HK-2 (cell line): ENCODE measurements at regions not wholly inside any gene's neighbourhood (a gene's known extent, or its start where the extent isn't known, plus 50 kb on each side); places are given as distances from the start of the nearest gene placed in this dataset.
"Not testable (repeated sequence)": the region's sequence is repeated elsewhere in the genome, so short reads cannot be mapped to it uniquely, and the experiment has no call there.

Experiments
- DNase-seq: peaks from one replicate; pipeline ENCODE4 v3.0.0-alpha.2; 2018; ENCODE audit not compliant: unreplicated experiment

DNA sequence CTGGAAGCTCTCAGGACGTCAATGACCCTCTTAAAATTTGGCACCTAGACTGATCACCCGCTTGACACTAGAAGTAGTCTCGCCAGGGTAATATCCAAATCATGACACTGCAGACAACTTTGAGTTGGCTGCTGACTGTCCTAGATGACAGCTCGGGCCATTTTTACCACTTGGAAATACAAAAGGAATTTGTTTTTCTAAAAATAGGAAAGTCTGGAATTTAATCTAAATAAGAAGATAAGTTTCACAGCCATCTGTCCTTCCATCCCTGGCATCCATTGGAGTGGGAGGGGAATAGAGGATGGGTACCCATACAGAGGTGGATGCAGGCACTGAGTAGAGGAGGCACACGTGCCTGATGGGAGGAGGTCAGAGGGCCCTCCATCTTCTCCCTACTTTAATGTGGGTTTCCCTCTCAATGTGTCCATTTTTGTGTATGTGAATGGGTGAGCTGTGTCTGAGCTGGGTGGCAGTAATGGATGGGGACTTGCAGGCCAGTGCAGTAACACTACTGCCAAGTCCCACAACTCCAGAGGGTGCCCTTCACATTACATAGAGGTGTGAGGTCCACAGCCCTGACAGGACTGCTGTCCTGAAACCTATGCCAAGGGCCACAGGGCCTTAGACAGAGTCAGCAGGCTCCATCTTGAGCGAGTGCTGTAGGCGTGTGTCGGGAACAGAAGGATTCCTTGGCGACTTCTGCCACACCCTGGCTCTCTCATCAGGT lies 104.8 kb upstream of the IPO9 start:
- no peak for DNase-seq

DNA sequence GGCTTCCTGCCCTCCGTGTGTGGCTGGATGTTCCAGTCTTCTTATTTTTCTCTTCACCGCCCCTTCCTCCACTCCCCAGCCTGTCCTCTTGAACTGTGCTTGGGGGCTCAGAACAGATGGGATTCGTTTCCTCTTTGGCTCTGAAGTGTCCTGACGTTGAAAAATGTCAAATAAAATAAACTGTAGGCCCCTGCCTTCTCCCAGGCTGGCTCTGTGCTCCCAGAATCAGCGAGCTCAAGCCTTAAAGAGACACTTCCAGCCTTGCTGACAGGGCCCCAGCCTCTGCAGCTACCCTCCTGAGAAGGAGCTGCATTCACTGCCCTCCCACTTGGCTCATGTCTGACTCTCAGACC lies 104.2 kb upstream of the IPO9 start:
- no peak for DNase-seq

DNA sequence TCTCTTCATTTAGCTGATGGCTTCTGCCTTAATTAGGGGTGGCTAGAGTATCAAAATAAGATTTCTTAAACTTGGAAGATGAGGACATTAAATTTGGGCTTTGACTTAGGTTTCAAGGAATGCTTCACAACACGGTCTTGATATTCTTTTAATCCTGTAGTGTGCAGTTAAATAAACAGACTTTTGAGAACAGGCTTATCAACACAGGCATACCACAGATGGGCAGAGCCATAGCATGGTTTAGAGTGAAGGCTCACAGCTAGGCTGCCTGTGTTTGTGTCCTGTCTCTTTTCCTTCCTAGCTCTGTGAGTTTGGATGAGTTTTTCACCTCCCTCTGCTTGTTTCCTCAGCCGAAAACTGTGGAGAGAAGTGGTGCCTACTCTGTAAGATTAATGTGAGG lies 102.3 kb upstream of the IPO9 start:
- no peak for DNase-seq

DNA sequence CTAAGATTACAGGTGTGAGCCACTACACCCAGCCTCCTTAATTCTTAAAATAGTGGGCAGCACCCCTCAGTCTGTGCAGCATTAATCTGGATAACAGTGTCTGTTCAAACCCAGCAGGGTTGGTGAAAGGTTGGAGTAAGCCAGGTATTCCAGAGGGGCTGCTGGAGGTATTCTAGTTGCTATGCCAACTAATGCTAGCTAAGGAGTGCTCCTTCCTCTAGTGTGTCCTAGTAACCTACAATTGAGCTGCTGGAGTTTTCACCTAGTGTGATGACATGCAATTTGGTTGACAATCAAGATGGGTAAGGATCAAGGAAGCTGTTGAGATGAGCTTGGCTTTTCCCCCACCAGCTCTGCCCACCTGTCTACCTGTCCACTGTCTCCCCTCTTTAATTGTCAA lies 100.2 kb upstream of the IPO9 start:
- no peak for DNase-seq

DNA sequence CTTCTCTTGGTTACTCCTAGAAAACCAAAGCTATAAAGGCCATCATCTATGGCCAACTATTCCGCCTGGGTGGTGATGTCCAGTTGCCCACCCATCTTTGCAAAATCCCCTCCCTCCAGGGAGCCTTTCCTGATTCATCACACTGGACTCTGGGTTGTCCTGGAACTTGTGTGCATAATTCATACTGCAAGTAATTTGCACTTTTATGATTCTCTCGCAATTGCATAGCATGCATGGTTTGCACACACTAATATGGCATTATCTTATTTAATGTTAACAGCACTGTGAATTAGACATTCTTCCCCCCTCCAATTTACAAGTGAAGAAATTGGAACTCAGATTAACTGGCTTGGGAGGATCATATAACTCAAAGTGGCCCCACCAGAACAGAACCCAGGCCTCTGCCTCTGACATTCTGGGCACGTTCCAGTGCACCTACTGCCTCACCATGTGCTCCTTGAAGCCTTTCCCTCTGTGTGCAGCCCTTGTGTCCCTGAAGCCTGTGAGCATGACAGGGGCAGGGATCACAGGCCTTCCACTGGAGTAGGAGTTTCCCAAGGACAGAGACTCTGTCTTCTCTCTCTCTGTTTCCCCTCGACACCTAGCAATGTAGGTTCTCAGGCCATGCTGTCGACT lies 98.9 kb upstream of the IPO9 start:
- DNase-seq: no peak

DNA sequence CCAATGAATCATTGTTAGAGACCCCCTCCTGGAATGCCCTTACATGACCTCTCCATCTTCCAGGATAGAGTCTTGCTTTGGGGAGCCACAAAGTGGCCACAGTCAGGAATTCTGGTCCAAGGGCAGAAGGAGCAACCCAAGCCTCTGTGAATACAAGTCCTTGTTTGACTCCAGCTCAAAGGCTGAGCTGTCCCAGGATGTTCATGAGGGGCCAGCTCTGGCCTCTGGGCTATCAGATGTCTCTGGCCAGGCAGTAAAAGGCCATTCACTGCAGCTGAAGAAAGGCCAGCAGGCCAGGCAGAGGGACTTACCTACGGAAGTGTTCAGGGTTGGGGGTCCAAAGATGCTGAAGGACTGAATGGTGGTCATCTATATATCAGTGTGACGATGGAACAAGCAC lies 98.3 kb upstream of the IPO9 start:
- DNase-seq: no peak

DNA sequence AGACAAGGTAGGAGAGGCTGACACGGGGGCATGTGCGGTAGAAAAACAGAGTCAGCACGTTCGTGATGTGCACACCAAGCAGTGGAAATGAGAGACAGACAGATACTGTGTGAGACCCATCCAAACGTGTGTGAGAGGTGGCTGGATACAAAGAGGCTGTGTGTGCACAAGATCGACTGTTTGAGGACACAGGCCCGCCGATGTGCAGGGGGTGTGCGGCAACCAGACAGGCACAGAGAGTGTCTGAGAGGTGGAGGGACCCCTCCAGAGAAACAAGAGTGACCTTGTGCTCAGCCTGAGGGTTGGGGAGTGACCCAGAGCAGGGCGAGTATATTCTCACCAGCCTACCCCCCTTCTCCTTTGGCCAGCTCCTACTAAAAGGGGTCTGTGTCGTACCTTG lies 97.8 kb upstream of the IPO9 start:
- DNase-seq: no peak

DNA sequence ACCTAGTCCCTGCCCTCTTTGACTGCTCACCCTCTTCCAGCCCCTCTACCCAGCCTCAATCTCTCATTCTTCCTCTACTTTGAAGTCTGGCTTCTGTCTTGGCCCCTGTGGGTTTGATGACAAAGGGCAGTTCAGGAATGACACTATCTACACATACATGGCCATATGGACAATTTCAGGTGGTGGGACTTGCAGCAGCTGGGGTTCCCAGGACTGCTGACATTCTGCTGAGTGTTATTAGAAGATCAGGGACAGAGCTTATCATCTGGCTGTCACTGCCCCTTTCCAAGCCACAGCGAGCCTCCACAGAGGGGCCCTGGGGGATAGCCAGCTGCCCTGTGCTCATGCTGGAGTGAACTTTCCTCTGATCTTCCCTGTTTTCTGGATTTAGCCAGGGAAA lies 97.4 kb upstream of the IPO9 start:
- DNase-seq: no peak

DNA sequence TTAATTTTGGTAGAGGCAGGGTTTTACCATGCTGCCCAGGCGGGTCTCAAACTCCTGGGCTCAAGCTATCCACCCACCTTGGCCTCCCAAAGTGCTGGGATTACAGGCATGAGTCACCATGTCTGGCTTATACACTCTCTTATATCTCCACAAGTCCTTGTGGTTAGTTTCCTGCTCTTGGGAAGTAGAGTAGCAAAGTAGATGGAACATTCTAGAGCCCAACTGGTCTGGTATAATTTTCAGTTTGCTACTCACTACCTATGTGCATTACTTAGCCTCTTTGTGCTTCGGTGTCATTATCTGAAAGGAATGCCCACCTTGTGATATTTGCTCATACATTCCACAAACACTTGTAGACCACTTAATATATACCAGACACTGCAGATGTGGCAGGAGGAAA lies 96.6 kb upstream of the IPO9 start:
- no peak for DNase-seq

DNA sequence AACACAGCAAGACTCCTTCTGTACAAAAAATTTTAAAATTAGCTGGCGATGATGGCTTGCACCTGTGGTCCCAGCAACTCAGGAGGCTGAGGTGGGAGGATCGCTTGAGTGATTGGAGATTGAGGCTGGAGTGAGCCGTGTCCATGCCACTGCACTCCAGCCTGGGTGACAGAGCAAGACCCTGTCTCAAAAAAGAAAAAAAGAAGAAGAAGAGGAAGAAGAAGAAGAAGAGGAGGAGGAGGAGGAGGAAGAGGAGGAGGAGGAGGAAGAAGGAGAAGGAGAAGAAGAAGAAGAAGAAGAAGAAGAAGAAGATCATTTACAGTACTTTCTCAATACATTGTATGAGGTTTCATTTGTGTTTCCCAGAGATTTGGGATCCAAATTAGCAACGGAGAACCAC lies 94.7 kb upstream of the IPO9 start:
- not testable (repeated sequence) for DNase-seq

DNA sequence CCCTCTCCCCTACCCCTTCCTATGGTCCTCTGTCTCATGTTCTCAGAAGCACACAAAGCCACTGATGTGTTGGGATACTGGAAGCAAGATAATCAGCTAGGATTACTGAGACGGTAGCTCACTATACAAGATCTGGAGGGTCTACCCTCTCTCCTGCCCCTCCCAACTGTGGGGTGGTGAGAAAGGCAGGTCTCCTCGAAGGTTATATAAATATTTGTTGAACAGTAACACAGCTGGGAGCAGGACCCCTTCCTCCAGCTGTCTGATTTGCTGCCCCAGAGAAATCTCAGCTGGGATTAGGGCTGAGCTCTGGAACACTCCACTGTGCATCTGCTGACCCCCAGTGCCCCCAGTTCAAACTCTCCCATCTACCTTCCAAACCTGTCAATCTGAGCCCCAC lies 94.2 kb upstream of the IPO9 start:
- no peak for DNase-seq

DNA sequence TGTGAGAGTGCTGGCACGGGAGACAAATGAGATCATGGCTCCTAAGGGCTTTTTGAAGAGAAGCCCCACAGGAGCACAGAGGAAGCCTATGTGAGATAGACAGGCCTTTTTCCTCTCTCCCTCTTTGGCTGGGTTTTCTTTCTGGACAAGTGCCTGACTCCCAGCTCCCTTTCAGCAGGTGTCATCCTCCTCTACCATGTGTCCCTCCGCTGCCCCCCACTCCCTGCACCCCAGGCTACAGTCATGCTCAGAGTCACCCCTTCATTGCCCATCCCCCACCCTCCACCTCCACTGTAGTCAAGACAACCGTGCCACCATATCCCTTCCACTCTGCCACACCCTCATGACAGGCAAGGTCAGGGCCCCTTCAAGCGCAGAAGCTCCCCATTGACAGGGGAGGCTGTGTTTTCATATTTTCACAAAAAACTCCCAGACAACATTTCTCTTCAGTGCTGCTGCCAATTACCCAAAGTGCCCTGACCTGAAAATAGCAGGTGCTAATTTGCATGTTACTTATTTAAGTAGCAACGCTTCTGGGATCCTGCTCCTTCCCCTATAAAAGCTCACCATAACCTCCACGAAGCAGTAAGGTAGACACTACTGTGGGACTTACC lies 92.1 kb upstream of the IPO9 start:
- no peak for DNase-seq

DNA sequence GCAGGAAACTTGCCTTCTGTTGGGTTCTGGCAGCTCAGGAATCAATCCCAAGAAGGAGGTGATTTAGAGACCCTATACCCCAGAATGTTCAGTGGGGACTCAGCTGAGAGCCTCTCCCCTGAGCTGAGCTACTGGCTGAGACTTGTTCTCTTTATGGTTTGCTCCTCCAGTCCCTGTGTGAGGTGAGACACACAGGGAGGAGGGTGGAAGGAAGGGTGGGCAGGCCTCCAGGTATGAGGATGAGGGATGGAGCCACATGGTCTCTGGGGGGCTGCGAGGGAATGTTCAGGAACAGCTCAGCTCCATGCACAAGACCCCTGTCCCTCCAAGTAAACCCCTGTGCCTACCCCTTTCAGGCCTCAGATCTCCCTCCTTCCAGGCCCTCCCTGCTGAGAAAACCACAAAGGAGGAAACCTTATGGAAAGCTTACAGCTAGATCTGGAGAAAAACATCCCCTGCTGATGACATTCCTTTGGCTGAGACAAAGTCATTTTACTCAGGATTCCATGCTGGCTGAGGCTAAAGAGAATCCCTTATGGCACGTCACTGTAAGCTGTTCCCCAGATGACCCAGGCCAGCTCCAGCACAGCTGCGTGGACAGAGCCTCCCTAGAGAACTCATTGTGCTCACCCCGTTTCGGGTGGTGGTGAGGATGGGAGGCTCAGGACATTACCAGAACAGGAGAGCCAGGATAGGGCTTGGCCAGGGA lies 91.5 kb upstream of the IPO9 start:
- no peak for DNase-seq

DNA sequence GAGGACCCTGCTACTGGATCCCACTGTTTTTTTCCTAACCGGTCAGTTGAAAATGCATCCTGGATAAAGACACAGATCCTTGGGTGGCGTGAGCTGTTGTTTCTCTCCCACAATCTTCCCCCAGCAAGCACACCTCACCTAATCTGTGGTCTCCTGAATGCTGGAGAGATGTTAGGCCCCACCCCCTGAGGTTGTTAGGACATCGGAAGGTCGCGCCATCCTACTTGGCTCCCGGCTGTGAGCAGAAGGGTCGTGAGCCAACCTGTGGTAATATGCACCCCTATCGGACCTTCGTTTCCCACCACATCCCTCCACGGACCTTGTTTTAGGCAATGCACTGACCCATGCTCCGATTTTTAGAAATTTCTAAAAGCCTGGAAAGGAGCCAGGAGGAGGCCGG lies 89.9 kb upstream of the IPO9 start:
- no peak for DNase-seq

DNA sequence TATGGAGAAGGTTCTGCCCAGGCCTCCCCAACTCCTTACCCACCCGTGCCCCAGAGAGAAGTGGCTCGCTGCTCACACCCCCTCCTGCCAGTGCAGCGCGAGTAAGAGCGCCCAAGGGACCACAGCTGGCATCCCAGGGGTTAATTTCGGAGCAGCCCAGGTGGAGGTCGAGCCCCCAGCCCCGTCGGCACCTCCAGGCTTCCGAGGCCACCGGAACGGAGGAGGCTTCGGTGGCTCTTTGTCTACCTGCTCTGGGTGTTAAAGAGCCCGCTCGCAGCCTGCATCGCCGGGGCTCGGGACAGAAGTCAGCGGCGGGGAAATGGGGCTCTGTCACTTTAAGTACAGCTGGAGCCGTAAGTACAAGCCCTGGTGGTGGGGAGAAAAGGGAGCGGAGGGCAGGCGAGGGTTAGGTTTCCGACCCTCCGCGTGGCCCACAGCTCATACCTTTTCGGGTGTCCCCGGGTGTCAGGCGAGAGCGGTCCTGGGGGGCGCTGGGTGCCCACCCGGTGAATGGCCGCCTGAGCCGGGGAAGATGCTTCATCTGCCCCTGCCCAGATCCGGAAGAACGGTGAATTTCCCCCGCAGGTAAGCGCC lies 89.4 kb upstream of the IPO9 start:
- DNase-seq: no peak

DNA sequence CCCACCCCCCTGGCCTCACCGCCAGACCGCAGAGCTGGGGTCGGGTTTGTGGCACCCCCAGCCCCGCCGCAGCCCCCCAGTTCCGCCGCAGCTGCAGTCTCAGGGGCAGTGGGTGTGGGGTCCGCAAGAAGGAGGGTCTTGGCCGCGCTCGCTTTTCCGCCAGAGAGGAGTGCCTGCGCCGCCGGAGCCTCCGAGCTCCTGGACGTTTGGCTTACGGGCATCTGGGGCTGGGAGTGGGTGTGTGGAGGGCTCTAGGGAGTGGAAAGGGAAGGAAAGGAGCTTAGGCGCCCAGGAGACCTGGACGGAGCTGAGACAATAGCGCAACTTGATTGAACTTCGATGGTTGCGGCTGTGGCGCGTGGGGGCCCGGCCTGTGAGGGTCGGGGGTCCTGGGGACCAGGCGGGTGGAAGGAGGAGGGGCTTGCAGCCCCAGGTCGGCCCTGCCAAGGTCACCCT lies 88.8 kb upstream of the IPO9 start:
- no peak for DNase-seq

DNA sequence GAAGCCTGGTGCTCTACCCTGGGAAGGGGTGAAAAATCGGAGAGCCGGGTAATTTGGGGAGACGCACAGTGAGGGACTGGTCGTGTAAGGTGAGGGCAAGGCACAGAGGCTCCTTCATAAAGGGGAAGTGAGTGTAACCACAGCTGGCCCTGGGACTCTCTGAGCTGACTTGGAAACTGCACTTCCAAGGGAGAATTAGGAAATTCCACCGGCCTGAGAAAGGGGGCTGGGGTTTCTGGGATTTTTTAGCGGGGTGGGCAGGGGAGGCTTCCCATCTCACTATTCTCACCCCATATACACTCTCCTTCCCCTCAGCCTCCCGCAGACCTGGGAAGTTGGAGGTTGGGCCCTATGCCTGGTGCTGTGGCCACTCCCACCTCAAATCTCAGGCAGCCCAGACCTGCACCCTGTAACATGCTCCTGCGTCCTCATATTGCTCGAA lies 88.3 kb upstream of the IPO9 start:
- no peak for DNase-seq

DNA sequence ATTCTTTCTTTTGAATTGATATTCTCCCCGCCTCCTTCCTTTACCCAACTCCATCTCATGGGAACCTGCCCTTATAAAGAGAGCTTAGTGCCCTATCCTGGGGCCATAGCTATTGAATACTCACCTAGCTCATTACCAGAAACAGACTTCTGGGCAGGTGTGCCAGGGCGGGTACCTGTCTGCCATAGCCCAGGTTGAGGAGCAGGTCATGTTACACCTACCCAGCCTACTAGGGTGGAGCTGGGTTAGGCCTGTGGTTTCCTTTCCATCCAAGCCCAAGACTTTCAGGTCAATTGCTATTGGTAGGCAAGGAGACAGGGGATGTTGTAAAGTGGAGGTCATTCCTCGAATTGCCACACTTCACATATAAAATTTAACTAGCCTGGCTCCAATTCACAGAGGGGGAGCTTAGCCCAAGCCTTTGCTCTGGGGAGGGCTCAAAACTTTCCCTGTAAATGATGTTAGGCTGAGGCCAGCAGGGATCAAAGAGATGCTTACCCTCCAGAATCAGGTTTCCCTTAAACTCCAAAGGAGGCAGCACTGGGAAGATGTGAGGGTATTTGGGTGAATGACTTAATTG lies 87.1 kb upstream of the IPO9 start:
- DNase-seq: no peak

DNA sequence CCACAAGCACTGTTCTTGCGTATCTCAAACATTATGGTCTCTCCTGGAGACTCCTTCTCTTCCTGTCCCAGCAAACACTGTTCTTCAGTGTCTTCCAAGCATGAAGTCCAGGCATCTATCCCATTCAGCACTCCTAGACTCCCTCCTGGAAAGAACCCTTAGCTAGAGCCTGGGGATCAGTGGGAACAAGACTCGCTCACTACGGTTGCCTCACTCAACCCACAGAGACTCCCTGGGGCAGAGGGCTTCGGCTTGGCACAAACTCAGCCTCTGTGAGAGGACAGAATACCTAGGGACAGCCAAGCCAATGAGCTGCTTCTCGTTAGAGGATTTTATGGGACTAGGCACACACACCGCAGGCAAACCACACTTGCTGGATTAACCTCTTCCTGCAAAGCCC lies 86.5 kb upstream of the IPO9 start:
- no peak for DNase-seq

DNA sequence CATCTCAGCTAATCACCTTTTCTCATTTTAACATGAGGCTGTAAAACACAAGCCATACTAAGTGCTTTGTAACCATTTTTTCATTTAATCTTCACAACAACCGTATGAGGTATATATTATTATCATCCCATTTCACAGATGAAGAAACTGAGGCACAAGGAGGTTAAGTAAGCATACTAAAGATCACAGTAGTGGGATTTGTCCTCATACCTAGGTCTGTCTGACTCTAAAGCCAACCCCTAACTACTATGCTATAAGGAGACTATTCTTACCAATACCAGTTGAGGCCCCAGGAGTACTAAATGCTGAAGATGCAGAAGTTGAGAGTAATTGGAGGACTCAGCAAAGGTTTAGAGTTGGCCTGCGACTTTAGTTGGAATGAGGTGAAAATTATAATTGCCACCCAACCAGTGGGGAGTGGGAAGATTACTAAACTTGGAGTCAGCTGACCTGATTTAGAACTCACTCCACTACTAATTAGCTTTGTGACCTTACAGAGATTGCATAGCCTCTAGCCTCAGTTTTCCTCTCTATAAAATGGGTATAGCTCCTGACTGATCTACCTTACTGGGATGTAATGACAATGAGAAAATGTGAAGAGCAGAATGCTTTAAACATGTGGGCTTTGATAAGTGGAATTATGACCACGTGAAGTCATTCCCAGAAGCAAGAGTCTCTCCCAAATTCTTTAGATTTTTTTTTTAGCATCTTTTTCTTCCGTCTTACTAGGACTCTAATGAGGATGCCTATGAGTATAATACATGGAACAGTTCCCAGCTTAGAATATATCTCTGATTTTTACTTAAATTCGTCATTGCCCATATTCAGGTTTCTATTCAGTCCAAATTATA lies 85.8 kb upstream of the IPO9 start:
- no peak for DNase-seq

DNA sequence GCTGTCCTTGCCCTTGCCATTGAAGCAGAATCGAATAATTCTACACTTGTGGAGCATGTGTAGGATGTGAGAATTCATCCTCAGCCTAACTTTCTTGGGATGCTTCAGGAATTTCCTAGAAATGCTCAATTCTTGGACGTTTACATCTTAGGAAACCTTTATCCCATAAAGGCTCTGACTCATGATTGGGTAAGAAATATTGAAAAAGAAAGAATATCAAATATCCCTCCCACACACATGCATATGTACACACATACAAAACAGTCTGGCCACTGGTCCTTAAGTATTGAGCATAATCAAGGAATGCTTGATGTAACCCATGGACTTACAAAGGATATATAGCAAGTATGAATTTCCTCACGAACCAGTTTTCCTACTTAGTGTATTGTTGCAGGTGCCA lies 83.9 kb upstream of the IPO9 start:
- DNase-seq: no peak
